ENCODE measurements at regions not wholly inside any gene's neighbourhood (a gene's known extent, or its start where the extent isn't known, plus 50 kb on each side); places are given as distances from the start of the nearest gene placed in this dataset.

GRCh38 chr17:17419166-17419565 lies 57.6 kb upstream of the MED9 start:
- DNase-seq, result no peak

GRCh38 chr17:17419631-17420030 lies 57.2 kb upstream of the MED9 start:
- no peak for DNase-seq

- no peak for DNase-seq
These were observed 56.7 kb upstream of the MED9 start for GRCh38 chr17:17420082-17420481.

DNA sequence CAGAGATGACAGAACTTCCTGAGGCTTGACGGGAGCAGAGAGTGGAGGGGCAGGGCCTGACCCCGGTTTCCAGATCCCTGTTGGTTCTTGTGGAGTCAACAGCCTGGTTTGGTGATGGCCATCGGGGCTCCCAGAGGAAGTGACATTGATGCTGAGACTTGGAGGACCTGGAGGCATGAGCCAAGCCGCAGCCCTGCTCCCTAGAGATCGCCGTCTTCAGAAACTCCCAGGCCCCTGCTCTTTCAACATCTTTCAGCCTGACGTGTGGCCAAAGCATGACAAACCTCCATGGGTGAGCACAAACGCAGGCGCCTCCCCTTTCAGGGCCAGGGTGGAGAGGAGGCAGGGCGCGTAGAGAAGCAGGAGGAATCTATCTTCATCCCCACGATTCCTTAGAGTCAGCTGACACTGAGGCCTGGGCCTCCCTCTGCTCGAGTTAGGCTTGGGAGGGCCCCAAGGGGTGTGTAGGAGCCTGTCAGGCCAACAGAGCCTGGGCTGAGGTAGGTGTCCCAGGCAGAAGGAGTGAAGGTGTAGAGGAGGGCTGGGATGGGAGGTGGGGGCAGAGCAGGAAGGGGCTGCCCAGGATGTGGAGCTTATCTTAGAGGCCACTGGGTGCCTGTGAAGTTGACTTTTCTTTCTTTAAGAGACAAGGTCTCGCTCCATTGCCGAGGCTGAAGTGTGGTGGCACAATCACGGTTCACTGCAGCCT lies 56.1 kb upstream of the MED9 start:
- no peak for DNase-seq

DNA sequence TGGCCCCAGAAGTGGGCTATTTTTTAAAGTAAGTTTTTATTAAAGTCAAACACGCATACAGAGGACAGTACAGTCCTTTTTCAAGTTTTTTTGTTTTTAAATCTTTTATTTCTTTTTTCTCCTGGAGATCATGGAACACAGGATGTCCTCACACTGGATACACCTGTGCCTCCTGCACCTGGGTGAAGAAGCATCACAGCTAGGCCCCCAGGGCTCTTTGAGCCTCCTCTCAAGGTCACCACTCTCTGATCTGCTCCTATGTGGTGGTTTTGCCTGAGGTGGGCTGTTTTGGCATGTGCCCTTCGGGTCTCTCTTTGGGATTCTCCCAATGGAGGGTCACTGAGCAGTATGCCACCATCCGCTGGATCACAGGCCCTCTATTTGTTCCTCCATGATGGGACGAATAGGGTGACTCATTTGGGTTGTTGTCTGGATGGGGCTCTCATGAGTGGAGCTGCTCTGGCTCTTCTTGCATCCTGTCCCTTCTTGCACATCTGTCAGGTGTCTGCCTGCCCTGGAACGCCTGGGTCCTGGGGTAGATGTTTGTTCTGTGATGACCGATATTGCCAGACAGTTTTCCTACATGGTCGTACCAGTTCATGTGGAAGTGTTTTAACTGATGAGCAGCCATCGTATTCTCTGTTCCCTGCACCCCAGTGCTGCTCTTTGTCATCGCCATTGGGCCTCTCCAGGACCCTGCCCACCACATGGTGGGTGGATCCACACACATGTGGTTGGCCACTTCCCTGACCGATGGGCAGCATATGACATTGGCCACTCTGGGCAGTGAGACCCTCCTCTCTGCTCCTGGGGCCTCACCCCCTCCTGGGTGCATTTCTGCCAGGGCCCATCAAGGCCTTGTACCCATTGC lies 55.2 kb upstream of the MED9 start:
- no peak for DNase-seq

GRCh38 chr17:17422217-17422610 lies 54.6 kb upstream of the MED9 start:
- no peak for DNase-seq

GRCh38 chr17:17422641-17423040 lies 54.2 kb upstream of the MED9 start:
- DNase-seq, result no peak

GRCh38 chr17:17423656-17424055 lies 53.1 kb upstream of the MED9 start:
- DNase-seq, result no peak

DNA sequence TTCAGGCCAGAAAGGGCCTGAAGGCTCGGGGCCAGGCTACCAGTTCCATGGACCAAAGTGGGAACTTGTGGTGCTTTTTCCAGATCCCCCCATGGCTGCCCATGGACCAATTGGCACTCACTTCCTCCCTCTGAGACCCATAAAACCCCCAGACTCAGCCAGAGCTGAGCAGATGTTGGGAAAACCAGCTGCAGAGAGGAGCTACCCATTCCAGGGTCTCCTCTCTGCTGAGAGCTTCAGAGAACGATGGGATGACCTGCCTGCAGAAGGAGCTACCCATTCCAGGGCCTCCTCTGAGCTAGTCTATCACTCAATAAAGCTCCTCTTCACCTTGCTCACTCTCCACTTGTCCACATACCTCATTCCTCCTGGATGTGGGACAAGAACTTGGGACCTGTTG lies 52.2 kb upstream of the MED9 start:
- DNase-seq, result no peak

GRCh38 chr17:17425005-17425404 lies 51.8 kb upstream of the MED9 start:
- no peak for DNase-seq

GRCh38 chr17:17425591-17425990 lies 51.2 kb upstream of the MED9 start:
- DNase-seq, result no peak

DNA sequence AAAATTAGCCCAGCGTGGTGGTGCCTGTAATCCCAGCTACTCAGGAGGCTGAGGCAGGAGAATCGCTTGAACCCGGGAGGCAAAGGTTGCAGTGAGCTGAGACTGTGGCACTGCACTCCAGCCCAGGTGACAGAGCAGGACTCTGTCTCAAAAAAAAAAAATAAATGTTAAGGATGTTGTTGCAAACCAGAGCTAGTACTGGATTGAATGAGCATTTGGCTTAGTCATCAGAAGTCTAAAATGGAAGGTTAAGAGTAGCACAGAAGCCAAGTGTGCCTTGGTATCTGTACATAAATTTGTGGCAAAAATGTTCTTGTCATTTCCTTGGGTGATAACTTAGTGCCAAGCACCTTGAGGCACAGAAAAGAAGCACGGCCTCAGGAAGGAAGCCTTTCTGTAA lies 50.6 kb upstream of the MED9 start:
- no peak for DNase-seq

All from suppressor macrophage treated with lipopolysaccharide for 4 hours (primary cell).